DND-41 (cell line): ENCODE measurements at regions not wholly inside any gene's neighbourhood (a gene's known extent, or its start where the extent isn't known, plus 50 kb on each side); places are given as distances from the start of the nearest gene placed in this dataset.

Experiments
- CTCF ChIP-seq: IDR thresholded peaks from 2 replicates; pipeline ENCODE4 v1.5.1; 2012; ENCODE audit warnings: borderline replicate concordance, low read length, moderate library complexity, mild to moderate bottlenecking; ENCODE audit not compliant: poor library complexity, severe bottlenecking; ENCODE audit errors: extremely low read depth
- EZH2 ChIP-seq: IDR thresholded peaks from 3 replicates; pipeline ENCODE4 v1.6.1; 2012; ENCODE audit warnings: borderline replicate concordance, low read depth, mild to moderate bottlenecking, moderate library complexity, low read length, inconsistent platforms; ENCODE audit not compliant: severe bottlenecking

- TF ChIP-seq CTCF, result no peak
- TF ChIP-seq EZH2, result no peak
Observed at GRCh38 chr1:94725566-94725965, 94.6 kb upstream of the SLC44A3 start.
